Natural killer cell treated with Interleukin-12 subunit alpha and Interleukin-12 subunit beta and Interleukin-15 and Interleukin-18, amount 100 ng/mL, for 72 hours (primary cell): ENCODE measurements at regions not wholly inside any gene's neighbourhood (a gene's known extent, or its start where the extent isn't known, plus 50 kb on each side); places are given as distances from the start of the nearest gene placed in this dataset.
"Not testable (repeated sequence)": the region's sequence is repeated elsewhere in the genome, so short reads cannot be mapped to it uniquely, and the experiment has no call there.

Source experiments
- ATAC-seq, 2 donors: fragments of 150-1000 bp; cut with Tn5 transposase in 1 of 2; sonication (Bioruptor Pico), chemical (Tn5 transposase) in 1 of 2; 2 replicates each; pipeline ENCODE4 v1.10.0; 2021
- DNase-seq: peaks from one replicate; pipeline ENCODE4 v3.0.0; 2022; ENCODE audit warnings: low spot score
- H3K27ac Mint-ChIP-seq, 2 donors: 1 replicate in 1 of 2; 2 replicates in 1 of 2; pipeline ENCODE4 v1.8.0; 2022; ENCODE audit warnings: mixed read lengths in 2 of 2, mild to moderate bottlenecking in 1 of 2, moderate library complexity in 1 of 2
- H3K27me3 Mint-ChIP-seq, 2 donors: 1 replicate in 1 of 2; 2 replicates in 1 of 2; pipeline ENCODE4 v1.8.0; 2022; ENCODE audit warnings: mixed read lengths in 2 of 2
- H3K36me3 Mint-ChIP-seq: one replicate; pipeline ENCODE4 v1.8.0; 2022; ENCODE audit warnings: mixed read lengths
- H3K4me1 Mint-ChIP-seq, 2 donors: 1 replicate in 1 of 2; 2 replicates in 1 of 2; pipeline ENCODE4 v1.8.0; 2022; ENCODE audit warnings: low read depth in 2 of 2, mixed read lengths in 2 of 2, mild to moderate bottlenecking in 1 of 2
- H3K4me3 Mint-ChIP-seq: one replicate; pipeline ENCODE4 v1.8.0; 2022; ENCODE audit warnings: mixed read lengths
- H3K9me3 Mint-ChIP-seq: 2 replicates; pipeline ENCODE4 v1.8.0; 2022; ENCODE audit warnings: mixed read lengths

GRCh38 chrX:131441033-131441432 is 102.8 kb upstream of the OR13H1 start:
- Mint-ChIP-seq H3K4me3 (no peak overlapping the region), H3K27me3 (peaks cover 0 to 4% of the 10 kb centered on the region in 2 donors), H3K27ac (no peak overlapping the region), H3K9me3 (no peaks in the 10 kb centered on the region), H3K36me3 (no peaks in the 10 kb centered on the region), H3K4me1 (no peaks in the 10 kb centered on the region)
- ATAC-seq (no peak), DNase-seq (no peak)

DNA sequence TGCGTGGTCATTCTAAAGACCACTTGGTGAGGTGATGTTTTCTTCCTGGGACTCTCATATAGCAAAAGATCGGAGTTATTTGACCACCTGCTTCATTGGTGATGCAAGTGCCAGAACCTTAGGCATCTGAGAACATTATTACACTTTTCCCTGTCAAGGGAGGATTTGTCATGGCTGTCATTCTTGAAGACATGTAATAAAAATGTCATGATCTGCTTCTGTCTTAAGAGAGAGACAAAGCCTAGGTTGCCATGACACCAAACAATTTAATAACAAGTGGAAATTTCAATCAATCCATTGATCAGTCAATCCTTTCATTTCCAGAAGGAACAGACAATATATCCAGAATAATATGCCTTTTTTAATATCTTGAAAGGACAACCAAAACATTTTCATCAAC is 97.9 kb upstream of the OR13H1 start:
- Mint-ChIP-seq H3K9me3 (no peaks in the 10 kb centered on the region), H3K36me3 (no peaks in the 10 kb centered on the region), H3K27me3 (peaks cover 0 to 2% of the 10 kb centered on the region in 2 donors), H3K4me3 (no peak overlapping the region), H3K4me1 (no peaks in the 10 kb centered on the region), H3K27ac (no peak overlapping the region)
- DNase-seq: no peak
- ATAC-seq: no peak

DNA sequence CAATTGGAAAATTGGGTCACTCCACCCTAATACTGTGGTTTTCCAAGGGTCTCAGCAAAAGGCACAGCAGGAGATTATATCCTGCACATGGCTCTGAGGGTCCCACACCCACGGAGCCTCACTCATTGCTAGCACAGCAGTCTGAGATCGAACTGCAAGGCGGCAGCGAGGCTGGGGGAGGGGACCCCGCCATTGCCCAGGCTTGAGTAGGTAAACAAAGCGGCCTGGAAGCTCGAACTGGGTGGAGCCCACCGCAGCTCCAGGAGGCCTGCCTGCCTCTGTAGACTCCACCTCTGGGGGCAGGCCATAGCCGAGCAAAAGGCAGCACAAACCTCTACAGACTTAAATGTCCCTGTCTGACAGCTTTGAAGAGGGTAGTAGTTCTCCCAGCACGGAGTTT is 82.0 kb upstream of the OR13H1 start:
- not testable (repeated sequence) for H3K36me3 Mint-ChIP-seq, H3K9me3 Mint-ChIP-seq, ATAC-seq, H3K27ac Mint-ChIP-seq, DNase-seq, H3K4me3 Mint-ChIP-seq, H3K4me1 Mint-ChIP-seq, H3K27me3 Mint-ChIP-seq

GRCh38 chrX:131473809-131474208 is 70.1 kb upstream of the OR13H1 start:
- H3K27ac Mint-ChIP-seq, H3K36me3 Mint-ChIP-seq, DNase-seq, H3K4me3 Mint-ChIP-seq, ATAC-seq, H3K4me1 Mint-ChIP-seq, H3K9me3 Mint-ChIP-seq: not testable (repeated sequence)
- peaks cover 0 to 19% of the 10 kb centered on the region in 2 donors for H3K27me3 Mint-ChIP-seq

- Mint-ChIP-seq H3K36me3 (no peaks in the 10 kb centered on the region), H3K27ac (no peak overlapping the region), H3K4me3 (no peak overlapping the region), H3K9me3 (peaks cover 5% of the 10 kb centered on the region), H3K27me3 (peaks cover 0 to 23% of the 10 kb centered on the region in 2 donors), H3K4me1 (no peaks in the 10 kb centered on the region)
- ATAC-seq: no peak
- DNase-seq: no peak
Measured at GRCh38 chrX:131477498-131477897, 66.4 kb upstream of the OR13H1 start.
